Mesendoderm (in vitro differentiated cells): ENCODE measurements at regions not wholly inside any gene's neighbourhood (a gene's known extent, or its start where the extent isn't known, plus 50 kb on each side); places are given as distances from the start of the nearest gene placed in this dataset.
"Not testable (repeated sequence)": the region's sequence is repeated elsewhere in the genome, so short reads cannot be mapped to it uniquely, and the experiment has no call there.

Source experiments
- DNase-seq: peaks from one replicate; pipeline ENCODE4 v3.0.0; 2013
- H2AK5ac ChIP-seq: 2 replicates; pipeline ENCODE4 v1.6.1; 2013; ENCODE audit warnings: low read length, inconsistent platforms
- H2BK120ac ChIP-seq: 2 replicates; pipeline ENCODE4 v1.6.1; 2013; ENCODE audit warnings: low read depth, mild to moderate bottlenecking, low read length, moderate library complexity, mixed read lengths
- H2BK15ac ChIP-seq: replicated peaks from 2 replicates; pipeline ENCODE4 v1.6.1; 2013; ENCODE audit warnings: low read depth, mild to moderate bottlenecking, moderate library complexity
- H2BK5ac ChIP-seq: 2 replicates; pipeline ENCODE4 v1.6.1; 2013; ENCODE audit warnings: low read length, inconsistent platforms
- H3K18ac ChIP-seq: 2 replicates; pipeline ENCODE4 v1.6.1; 2013; ENCODE audit warnings: mild to moderate bottlenecking, low read length, mixed read lengths
- H3K23ac ChIP-seq: one replicate; pipeline ENCODE4 v1.6.1; 2013; ENCODE audit warnings: low read length
- H3K27ac ChIP-seq: 2 replicates; pipeline ENCODE4 v1.5.1; 2013; ENCODE audit warnings: low read depth, mild to moderate bottlenecking, inconsistent platforms, low read length, moderate library complexity
- H3K27me3 ChIP-seq: 2 replicates; pipeline ENCODE4 v1.6.1; 2013; ENCODE audit warnings: low read length, control low read depth, mild to moderate bottlenecking, inconsistent platforms; ENCODE audit not compliant: insufficient read depth, poor library complexity
- H3K36me3 ChIP-seq: 2 replicates; pipeline ENCODE4 v1.6.1; 2013; ENCODE audit warnings: low read length, inconsistent platforms; ENCODE audit not compliant: control insufficient read depth, insufficient read depth
- H3K4ac ChIP-seq: one replicate; pipeline ENCODE4 v1.6.1; 2013; ENCODE audit warnings: low read depth, mild to moderate bottlenecking, low read length, moderate library complexity
- H3K4me1 ChIP-seq: 2 replicates; pipeline ENCODE4 v1.6.1; 2013; ENCODE audit warnings: low read depth, low read length, inconsistent platforms; ENCODE audit not compliant: control insufficient read depth
- H3K4me2 ChIP-seq: 2 replicates; pipeline ENCODE4 v1.6.1; 2013; ENCODE audit warnings: low read length
- H3K4me3 ChIP-seq: 2 replicates; pipeline ENCODE4 v1.5.1; 2013; ENCODE audit warnings: mild to moderate bottlenecking, low read length
- H3K56ac ChIP-seq: one replicate; pipeline ENCODE4 v1.6.1; 2013; ENCODE audit warnings: low read length
- H3K79me1 ChIP-seq: 2 replicates; pipeline ENCODE4 v1.6.1; 2013; ENCODE audit warnings: low read length, inconsistent platforms
- H3K79me2 ChIP-seq: 2 replicates; pipeline ENCODE4 v1.6.1; 2013; ENCODE audit warnings: mild to moderate bottlenecking, low read length; ENCODE audit not compliant: control insufficient read depth, insufficient read depth
- H3K9ac ChIP-seq: 2 replicates; pipeline ENCODE4 v1.6.1; 2013; ENCODE audit warnings: low read length, inconsistent platforms
- H4K5ac ChIP-seq: one replicate; pipeline ENCODE4 v1.6.1; 2013; ENCODE audit warnings: low read length
- H4K8ac ChIP-seq: one replicate; pipeline ENCODE4 v1.6.1; 2013; ENCODE audit warnings: low read depth, mild to moderate bottlenecking, control low read depth, low read length, moderate library complexity
- WGBS: extraction: QIAGEN DNeasy Blood & Tissue Kit; methylation state at CpG from one replicate; pipeline ENCODE4 v1.1.7; 2013; ENCODE audit warnings: low lambda C conversion rate, missing lambda C conversion rate; ENCODE audit not compliant: insufficient coverage; ENCODE audit errors: extremely low coverage; 5-methylcytosine and 5-hydroxymethylcytosine counted together

GRCh38 chr16:47974971-47975370 is 180.8 kb downstream of the ABCC12 start:
- H2BK120ac ChIP-seq, H3K4me2 ChIP-seq: not testable (repeated sequence)

GRCh38 chr16:47973552-47973951 is 182.2 kb downstream of the ABCC12 start:
- Histone ChIP-seq H3K9ac (no peak overlapping the region), H4K8ac (no peak overlapping the region), H3K56ac (no peak overlapping the region), H3K4me2 (no peak overlapping the region), H3K4me3 (no peak overlapping the region), H3K18ac (no peak overlapping the region), H3K27me3 (no peaks in the 10 kb centered on the region), H3K79me1 (no peaks in the 10 kb centered on the region), H3K4me1 (no peaks in the 10 kb centered on the region), H2BK15ac (no peak overlapping the region), H2BK120ac (no peak overlapping the region), H2AK5ac (no peak overlapping the region), H3K36me3 (no peaks in the 10 kb centered on the region), H4K5ac (no peak overlapping the region), H3K79me2 (no peaks in the 10 kb centered on the region), H3K27ac (no peak overlapping the region), H2BK5ac (no peak overlapping the region), H3K23ac (no peak overlapping the region), H3K4ac (no peak overlapping the region)
- no peak for DNase-seq
- no CpG with 5 or more reads among the region's 7 CpGs for WGBS

More at GRCh38 chr16:47974971-47975370, 180.8 kb downstream of the ABCC12 start:
- H3K27me3 ChIP-seq, H3K4ac ChIP-seq, H2BK15ac ChIP-seq, H3K79me1 ChIP-seq, H4K5ac ChIP-seq, H4K8ac ChIP-seq, H3K27ac ChIP-seq, H3K4me1 ChIP-seq, H2AK5ac ChIP-seq, H3K56ac ChIP-seq, H3K18ac ChIP-seq, H3K79me2 ChIP-seq, H3K4me3 ChIP-seq, H3K23ac ChIP-seq, H3K9ac ChIP-seq, H3K36me3 ChIP-seq, DNase-seq, H2BK5ac ChIP-seq: not testable (repeated sequence)
- WGBS: no CpG with 5 or more reads among the region's 5 CpGs

- Histone ChIP-seq H3K56ac (no peak overlapping the region), H2AK5ac (no peak overlapping the region), H2BK15ac (no peak overlapping the region), H3K9ac (no peak overlapping the region), H3K18ac (no peak overlapping the region), H3K4me1 (no peaks in the 10 kb centered on the region), H2BK5ac (no peak overlapping the region), H3K36me3 (no peaks in the 10 kb centered on the region), H4K8ac (no peak overlapping the region), H3K23ac (no peak overlapping the region), H3K4me3 (no peak overlapping the region), H3K79me1 (no peaks in the 10 kb centered on the region), H2BK120ac (no peak overlapping the region), H3K79me2 (no peaks in the 10 kb centered on the region), H3K4ac (no peak overlapping the region), H3K27ac (no peak overlapping the region), H4K5ac (no peak overlapping the region), H3K4me2 (no peak overlapping the region), H3K27me3 (no peaks in the 10 kb centered on the region)
- no CpG with 5 or more reads among the region's 6 CpGs for WGBS
- no peak for DNase-seq
Measured at GRCh38 chr16:47972246-47972985, 183.4 kb downstream of the ABCC12 start.

GRCh38 chr16:47971225-47971624 is 184.6 kb downstream of the ABCC12 start:
- Histone ChIP-seq H3K4ac (no peak overlapping the region), H3K9ac (no peak overlapping the region), H3K79me2 (no peaks in the 10 kb centered on the region), H3K79me1 (no peaks in the 10 kb centered on the region), H3K56ac (no peak overlapping the region), H3K4me2 (no peak overlapping the region), H2AK5ac (no peak overlapping the region), H3K23ac (no peak overlapping the region), H4K5ac (no peak overlapping the region), H2BK120ac (no peak overlapping the region), H2BK15ac (no peak overlapping the region), H2BK5ac (no peak overlapping the region), H3K27me3 (peaks cover 2% of the 10 kb centered on the region), H3K36me3 (no peaks in the 10 kb centered on the region), H4K8ac (no peak overlapping the region), H3K4me3 (no peak overlapping the region), H3K18ac (no peak overlapping the region), H3K4me1 (no peaks in the 10 kb centered on the region), H3K27ac (no peak overlapping the region)
- DNase-seq: no peak
- no CpG with 5 or more reads among the region's 2 CpGs for WGBS

- Histone ChIP-seq H2BK120ac (no peak overlapping the region), H4K8ac (no peak overlapping the region), H3K4me2 (no peak overlapping the region), H3K18ac (no peak overlapping the region), H3K27ac (no peak overlapping the region), H4K5ac (no peak overlapping the region), H3K4me1 (no peaks in the 10 kb centered on the region), H3K36me3 (no peaks in the 10 kb centered on the region), H3K27me3 (peaks cover 2% of the 10 kb centered on the region), H3K4me3 (no peak overlapping the region), H3K9ac (no peak overlapping the region), H3K79me2 (no peaks in the 10 kb centered on the region), H3K79me1 (no peaks in the 10 kb centered on the region), H2BK5ac (no peak overlapping the region), H2AK5ac (no peak overlapping the region), H3K23ac (no peak overlapping the region), H3K4ac (no peak overlapping the region), H3K56ac (no peak overlapping the region), H2BK15ac (no peak overlapping the region)
- WGBS: no CpG with 5 or more reads among the region's 2 CpGs
- peak; percentile 87 for DNase-seq
Measured at GRCh38 chr16:47970291-47970931, 185.4 kb downstream of the ABCC12 start.
